Endothelial cell of umbilical vein (primary cell): ENCODE measurements at regions not wholly inside any gene's neighbourhood (a gene's known extent, or its start where the extent isn't known, plus 50 kb on each side); places are given as distances from the start of the nearest gene placed in this dataset.

ENCODE experiments used
- CTCF ChIP-seq, 2 donors: IDR thresholded peaks; 1 replicate in 1 of 2; 2 replicates in 1 of 2; pipeline ENCODE4 v1.5.1; 2011; ENCODE audit warnings: low read length in 2 of 2, mild to moderate bottlenecking in 2 of 2, moderate library complexity in 2 of 2, control low read depth in 1 of 2, inconsistent platforms in 1 of 2, low read depth in 1 of 2; ENCODE audit not compliant: insufficient read depth in 1 of 2; ENCODE audit errors: extremely low read depth in 1 of 2
- JUN ChIP-seq: IDR thresholded peaks from 2 replicates; pipeline ENCODE4 v1.6.1; 2011; ENCODE audit warnings: borderline replicate concordance, low read depth; ENCODE audit not compliant: insufficient read length, insufficient read depth
- MYC ChIP-seq: IDR thresholded peaks from one replicate; pipeline ENCODE4 v1.6.1; 2011; ENCODE audit warnings: mild to moderate bottlenecking, low read depth, low read length
- POLR2A ChIP-seq: IDR thresholded peaks from 2 replicates; pipeline ENCODE4 v1.6.1; 2012; ENCODE audit warnings: low read depth, mild to moderate bottlenecking, control low read depth, low read length
- POLR2AphosphoS5 ChIP-seq: IDR thresholded peaks from 2 replicates; pipeline ENCODE4 v1.6.1; 2012; ENCODE audit warnings: low read depth, mild to moderate bottlenecking, control low read depth, low read length, moderate library complexity; ENCODE audit not compliant: insufficient read depth

GRCh38 chr15:95368755-95369601 lies 961.5 kb upstream of the NR2F2 start:
- TF ChIP-seq CTCF (IDR thresholded peaks at IDR 0.05; ENCODE audit: extremely low read depth in 1 of 2, insufficient read depth in 1 of 2, low read depth in 1 of 2, low read length in 2 of 2) (no peak), JUN (no peak), POLR2A (no peak), MYC (no peak), POLR2AphosphoS5 (no peak)
